Kidney epithelial cell (primary cell): ENCODE measurements at regions not wholly inside any gene's neighbourhood (a gene's known extent, or its start where the extent isn't known, plus 50 kb on each side); places are given as distances from the start of the nearest gene placed in this dataset.

Experiments
- DNase-seq: peaks from one replicate; pipeline ENCODE4 v3.0.0-alpha.2; 2010; ENCODE audit warnings: low read depth
- H3K27me3 ChIP-seq: 2 replicates; pipeline ENCODE4 v1.6.0; 2011; ENCODE audit warnings: low read length; ENCODE audit not compliant: control insufficient read depth, insufficient read depth
- H3K36me3 ChIP-seq: 2 replicates; pipeline ENCODE4 v1.5.1; 2011; ENCODE audit warnings: low read length; ENCODE audit not compliant: control insufficient read depth, insufficient read depth
- H3K4me3 ChIP-seq: 2 replicates; pipeline ENCODE4 v1.5.1; 2011; ENCODE audit warnings: low read depth, mild to moderate bottlenecking, control low read depth, low read length
- CTCF ChIP-seq: IDR thresholded peaks from 2 replicates; pipeline ENCODE4 v1.5.1; 2011; ENCODE audit warnings: mild to moderate bottlenecking, moderate library complexity, low read length, control low read depth, inconsistent platforms; ENCODE audit not compliant: insufficient read depth, poor library complexity, severe bottlenecking

- DNase-seq = no peak
- peak; percentile 16 for TF ChIP-seq CTCF
- Histone ChIP-seq H3K27me3 (no peaks in the 10 kb centered on the region), H3K4me3 (no peak overlapping the region), H3K36me3 (no peaks in the 10 kb centered on the region)
These were observed 185.3 kb upstream of the MIR17HG start for GRCh38 chr13:91162180-91162579.

DNA sequence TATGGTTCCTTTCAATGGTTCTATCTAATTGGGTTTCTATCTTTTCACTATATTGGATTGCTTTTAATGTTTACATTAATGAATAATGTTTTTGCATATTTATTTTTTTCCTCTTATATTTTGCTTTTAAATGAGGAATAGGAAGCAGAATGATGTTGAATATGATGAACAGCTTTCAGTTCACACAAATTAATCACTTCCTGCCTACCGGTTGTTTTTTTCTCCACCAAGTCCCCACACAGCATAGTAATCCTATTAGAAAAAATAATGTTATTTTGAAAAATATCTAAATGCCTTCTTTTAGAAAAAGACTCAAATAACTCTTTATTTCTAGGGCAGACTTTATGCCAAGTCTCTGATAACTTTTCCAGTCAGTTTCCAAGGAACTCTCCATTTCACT, 184.9 kb upstream of the MIR17HG start:
- no peak for DNase-seq
- TF ChIP-seq CTCF = no peak
- Histone ChIP-seq H3K36me3 (no peaks in the 10 kb centered on the region), H3K4me3 (no peak overlapping the region), H3K27me3 (no peaks in the 10 kb centered on the region)

DNA sequence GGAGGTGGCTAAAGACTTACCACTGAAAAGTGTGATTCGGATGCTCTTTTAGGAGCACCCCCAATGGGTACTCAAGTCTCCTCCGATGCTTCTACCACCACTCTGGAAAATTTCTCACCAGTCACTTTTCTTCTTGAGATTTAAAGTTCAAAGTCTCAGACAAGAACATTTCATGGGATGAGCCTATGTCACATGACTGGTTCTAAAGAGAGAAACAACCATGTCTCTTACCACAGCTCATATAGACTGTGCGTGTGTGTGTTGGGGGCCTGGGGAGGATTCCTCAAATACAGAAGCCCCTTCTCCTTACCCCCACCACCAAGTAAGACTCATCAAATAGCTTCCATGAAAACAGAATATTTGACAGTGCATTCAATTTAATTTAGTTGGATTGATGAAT, 181.7 kb upstream of the MIR17HG start:
- Histone ChIP-seq H3K27me3 (no peaks in the 10 kb centered on the region), H3K4me3 (no peak overlapping the region), H3K36me3 (no peaks in the 10 kb centered on the region)
- no peak for TF ChIP-seq CTCF
- no peak for DNase-seq

DNA sequence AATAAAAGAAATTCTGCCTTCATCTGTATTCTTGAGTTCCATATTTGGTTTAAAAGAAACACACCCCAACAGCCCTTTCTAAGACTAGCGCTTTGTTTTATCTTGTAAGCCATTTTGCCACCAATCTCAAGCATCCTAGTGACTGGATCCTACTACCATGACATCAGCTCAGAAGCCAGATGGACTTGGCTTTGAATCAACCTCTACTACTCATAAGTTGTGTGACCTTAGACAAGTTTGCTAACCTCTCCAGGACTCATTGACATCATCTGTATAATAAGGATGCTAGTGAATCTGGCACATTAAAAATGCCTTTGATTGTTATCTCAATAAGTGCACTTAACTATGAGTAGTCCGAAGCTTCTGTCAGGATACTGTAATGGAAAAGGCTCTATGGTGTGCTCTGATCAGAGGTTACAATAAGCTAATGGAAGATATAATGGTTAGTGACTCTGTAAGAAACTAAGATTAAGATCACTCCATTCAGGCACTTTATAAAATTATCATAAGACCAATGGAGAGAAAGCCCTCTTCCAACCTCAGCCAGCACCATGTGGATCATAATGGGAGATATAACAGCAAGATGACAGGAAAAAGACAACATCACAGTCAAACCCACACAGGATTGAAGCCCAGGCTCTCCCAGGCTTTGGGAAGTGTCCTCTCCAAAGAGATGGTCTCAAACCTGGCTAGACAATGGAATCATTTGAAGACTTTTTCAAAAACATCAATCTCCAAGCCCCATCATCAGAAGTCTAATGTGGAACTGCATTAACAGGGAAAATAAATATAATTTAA, 180.6 kb upstream of the MIR17HG start:
- Histone ChIP-seq H3K36me3 (no peaks in the 10 kb centered on the region), H3K27me3 (no peaks in the 10 kb centered on the region), H3K4me3 (no peak overlapping the region)
- no peak for TF ChIP-seq CTCF
- no peak for DNase-seq

GRCh38 chr13:91167706-91168385, 179.6 kb upstream of the MIR17HG start:
- TF ChIP-seq CTCF = no peak
- Histone ChIP-seq H3K36me3 (no peaks in the 10 kb centered on the region), H3K27me3 (no peaks in the 10 kb centered on the region), H3K4me3 (no peak overlapping the region)
- DNase-seq = no peak
